ENCODE measurements at regions not wholly inside any gene's neighbourhood (a gene's known extent, or its start where the extent isn't known, plus 50 kb on each side); places are given as distances from the start of the nearest gene placed in this dataset.

DNA sequence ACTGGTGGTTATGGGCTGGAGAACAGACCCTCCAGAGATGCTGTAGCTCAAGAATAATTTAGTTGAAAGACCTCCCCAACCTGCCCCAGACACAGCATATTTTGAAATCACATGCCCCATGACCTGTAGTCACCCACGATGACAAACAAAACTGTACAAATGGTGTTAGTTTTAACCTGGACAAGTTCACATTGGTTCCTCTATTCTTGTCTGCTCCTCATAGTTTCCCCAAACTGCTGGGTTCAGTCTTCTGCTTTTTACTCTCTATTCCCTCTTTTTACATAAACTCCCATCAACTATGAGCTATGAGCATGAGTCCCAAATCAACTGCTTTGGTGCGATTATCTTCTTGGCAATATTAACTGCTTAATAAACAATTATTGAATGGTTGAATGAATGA is 365.3 kb upstream of the CLINT1 start:
- TF ChIP-seq, protein P1, sequence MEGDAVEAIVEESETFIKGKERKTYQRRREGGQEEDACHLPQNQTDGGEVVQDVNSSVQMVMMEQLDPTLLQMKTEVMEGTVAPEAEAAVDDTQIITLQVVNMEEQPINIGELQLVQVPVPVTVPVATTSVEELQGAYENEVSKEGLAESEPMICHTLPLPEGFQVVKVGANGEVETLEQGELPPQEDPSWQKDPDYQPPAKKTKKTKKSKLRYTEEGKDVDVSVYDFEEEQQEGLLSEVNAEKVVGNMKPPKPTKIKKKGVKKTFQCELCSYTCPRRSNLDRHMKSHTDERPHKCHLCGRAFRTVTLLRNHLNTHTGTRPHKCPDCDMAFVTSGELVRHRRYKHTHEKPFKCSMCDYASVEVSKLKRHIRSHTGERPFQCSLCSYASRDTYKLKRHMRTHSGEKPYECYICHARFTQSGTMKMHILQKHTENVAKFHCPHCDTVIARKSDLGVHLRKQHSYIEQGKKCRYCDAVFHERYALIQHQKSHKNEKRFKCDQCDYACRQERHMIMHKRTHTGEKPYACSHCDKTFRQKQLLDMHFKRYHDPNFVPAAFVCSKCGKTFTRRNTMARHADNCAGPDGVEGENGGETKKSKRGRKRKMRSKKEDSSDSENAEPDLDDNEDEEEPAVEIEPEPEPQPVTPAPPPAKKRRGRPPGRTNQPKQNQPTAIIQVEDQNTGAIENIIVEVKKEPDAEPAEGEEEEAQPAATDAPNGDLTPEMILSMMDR (IDR thresholded peaks at IDR 0.05): no peak
- TF ChIP-seq POLR2A (IDR thresholded peaks at IDR 0.05): no peak
- intact Hi-C loops (cut with DNase I): no loop called here
- H3K4me3 ChIP-seq: no peak overlapping the region
- no peaks in the 10 kb centered on the region for H3K27me3 ChIP-seq
- H3K9me3 ChIP-seq (replicated peaks in 1 of 3): no peaks in the 10 kb centered on the region
- no peaks in the 10 kb centered on the region for H3K4me1 ChIP-seq (replicated peaks in 1 of 2)
- no peak overlapping the region for H3K27ac ChIP-seq
- peak in 1 of 7 donors; percentile 11 for DNase-seq
- WGBS, 4 donors: 55 to 81% (median 66%) methylated on average over 2 of the region's 2 CpGs
- no peaks in the 10 kb centered on the region for H3K36me3 ChIP-seq (replicated peaks in 1 of 2)

DNA sequence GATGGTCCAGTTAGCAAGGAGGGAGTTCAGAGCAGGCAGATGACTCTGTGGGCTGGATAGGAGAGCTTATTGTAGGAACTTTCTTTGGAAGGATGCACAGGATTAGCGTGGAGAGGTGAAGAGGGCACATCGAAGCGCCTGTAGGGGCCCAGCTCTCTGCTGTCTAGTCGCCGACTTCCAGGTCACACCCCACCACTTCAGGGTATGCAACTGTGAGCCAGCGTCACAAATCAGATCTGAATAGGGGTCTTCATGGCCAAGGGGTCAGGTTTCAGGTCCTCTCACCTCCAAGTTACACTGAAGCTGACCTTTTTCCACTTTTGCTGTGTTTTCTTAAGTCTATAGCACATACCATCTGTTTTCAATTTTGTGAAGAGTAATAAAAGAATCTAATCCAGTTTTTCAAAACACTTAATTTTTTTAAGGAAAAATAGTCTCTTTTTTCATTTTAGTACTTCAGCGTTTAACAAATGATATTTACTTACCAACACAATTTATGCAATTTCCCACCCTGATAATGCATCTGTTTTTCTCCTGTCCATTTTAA is 364.2 kb upstream of the CLINT1 start:
- H3K9me3 ChIP-seq (replicated peaks in 1 of 3): no peaks in the 10 kb centered on the region
- H3K27me3 ChIP-seq: no peaks in the 10 kb centered on the region
- no peak overlapping the region for H3K4me3 ChIP-seq
- no peak overlapping the region for H3K27ac ChIP-seq
- H3K36me3 ChIP-seq (replicated peaks in 1 of 2): no peaks in the 10 kb centered on the region
- H3K4me1 ChIP-seq (replicated peaks in 1 of 2): no peaks in the 10 kb centered on the region
- WGBS, 4 donors: 58 to 63% (median 61%) methylated on average over 7 of the region's 7 CpGs
- no peak for DNase-seq
- TF ChIP-seq, protein P1 (IDR thresholded peaks at IDR 0.05): no peak
- no peak for TF ChIP-seq POLR2A (IDR thresholded peaks at IDR 0.05)
- intact Hi-C loops (cut with DNase I): no loop called here

DNA sequence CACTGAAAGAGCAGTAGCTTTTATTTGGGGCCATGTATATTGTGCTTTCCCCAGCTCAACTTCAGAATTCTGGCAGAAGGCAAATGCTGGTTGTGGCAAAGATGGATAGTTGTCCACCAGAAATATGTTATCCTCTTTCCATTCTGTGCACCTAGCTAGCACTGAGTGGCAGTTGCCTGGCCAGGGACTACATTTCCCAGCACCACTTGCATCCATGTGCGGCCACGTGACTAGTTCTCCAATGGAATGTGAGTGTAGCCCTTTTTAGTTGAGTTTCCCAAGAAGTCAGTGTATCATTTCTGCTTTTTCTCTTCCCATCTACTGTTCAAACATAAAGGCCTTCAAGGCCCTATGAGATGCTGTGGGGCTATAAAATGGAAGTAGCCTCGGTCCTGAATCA is 354.0 kb upstream of the CLINT1 start:
- peak in 2 of 7 donors; percentile 9 to 19 for DNase-seq
- TF ChIP-seq POLR2A (IDR thresholded peaks at IDR 0.05): no peak
- TF ChIP-seq, protein P1 (IDR thresholded peaks at IDR 0.05): no peak
- H3K4me3 ChIP-seq: no peak overlapping the region
- no peaks in the 10 kb centered on the region for H3K27me3 ChIP-seq
- H3K4me1 ChIP-seq (replicated peaks in 1 of 2): no peaks in the 10 kb centered on the region
- H3K27ac ChIP-seq: no peak overlapping the region
- H3K9me3 ChIP-seq (replicated peaks in 1 of 3): no peaks in the 10 kb centered on the region
- no peaks in the 10 kb centered on the region for H3K36me3 ChIP-seq (replicated peaks in 1 of 2)
- intact Hi-C loops (cut with DNase I): no loop called here
- 69 to 83% (median 75%) methylated on average over 3 of the region's 3 CpGs for WGBS, 4 donors

DNA sequence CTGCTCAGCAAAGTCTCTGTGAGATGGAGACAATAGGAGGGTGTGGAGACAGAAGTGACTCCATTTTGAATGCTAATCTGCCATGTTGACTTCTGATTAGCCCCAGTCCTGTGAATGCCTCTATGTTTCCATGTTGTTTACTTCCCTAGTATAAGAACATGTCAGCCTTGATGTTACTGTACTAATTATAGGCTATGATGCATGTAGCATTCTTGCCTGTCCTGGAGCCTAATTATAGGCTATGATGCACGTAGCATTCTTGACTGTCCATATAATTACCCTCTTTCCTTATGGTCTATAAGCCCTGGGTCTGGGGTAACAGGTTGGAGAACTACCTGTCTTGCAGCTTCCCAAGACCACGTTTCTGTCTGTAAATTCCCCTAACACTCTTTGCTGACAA is 353.3 kb upstream of the CLINT1 start:
- no peaks in the 10 kb centered on the region for H3K9me3 ChIP-seq (replicated peaks in 1 of 3)
- H3K4me1 ChIP-seq (replicated peaks in 1 of 2): no peaks in the 10 kb centered on the region
- H3K27me3 ChIP-seq: no peaks in the 10 kb centered on the region
- H3K36me3 ChIP-seq (replicated peaks in 1 of 2): no peaks in the 10 kb centered on the region
- H3K4me3 ChIP-seq: no peak overlapping the region
- TF ChIP-seq, protein P1 (IDR thresholded peaks at IDR 0.05): no peak
- no peak for TF ChIP-seq POLR2A (IDR thresholded peaks at IDR 0.05)
- H3K27ac ChIP-seq: no peak overlapping the region
- DNase-seq: no peak
- intact Hi-C loops (cut with DNase I): no loop called here
- WGBS, 4 donors: 54 to 68% (median 66%) methylated on average over 2 of the region's 2 CpGs

All from adrenal gland (tissue), 9 donors.